Fibroblast of mammary gland (primary cell): ENCODE measurements at regions not wholly inside any gene's neighbourhood (a gene's known extent, or its start where the extent isn't known, plus 50 kb on each side); places are given as distances from the start of the nearest gene placed in this dataset.

Experiments
- DNase-seq: peaks from one replicate; pipeline ENCODE4 v3.0.0-alpha.2; 2010; ENCODE audit warnings: low read depth
- H3K4me3 ChIP-seq: 2 replicates; pipeline ENCODE4 v1.5.1; 2011; ENCODE audit warnings: low read depth, mild to moderate bottlenecking, low read length, moderate library complexity; ENCODE audit not compliant: control insufficient read depth
- TF ChIP-seq, protein P1 (sequence below): conservative IDR thresholded peaks from 2 replicates; pipeline ENCODE4 v1.5.1; 2011; ENCODE audit warnings: low read depth, low read length, inconsistent platforms; ENCODE audit not compliant: control insufficient read depth, insufficient read depth

DNA sequence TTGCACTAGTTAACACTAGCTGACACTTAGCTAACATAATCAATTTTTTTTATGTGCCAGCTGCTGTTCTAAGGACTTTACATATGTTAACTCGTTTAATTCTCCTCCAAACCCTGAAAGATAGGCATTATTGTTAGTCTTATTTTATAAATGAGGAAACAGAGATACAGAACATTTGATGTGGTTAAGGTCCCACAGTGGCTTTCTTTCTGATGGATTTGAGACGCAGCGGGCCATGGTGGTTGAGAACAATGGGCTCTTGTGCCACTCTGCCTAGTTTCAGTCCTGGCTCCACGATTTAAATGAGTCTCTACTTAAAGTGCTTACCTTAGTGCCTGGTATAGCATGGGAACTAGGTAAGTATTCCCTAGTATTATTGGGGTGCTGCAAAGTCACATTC, 201.9 kb upstream of the SPRED2 start:
- TF ChIP-seq, protein P1, sequence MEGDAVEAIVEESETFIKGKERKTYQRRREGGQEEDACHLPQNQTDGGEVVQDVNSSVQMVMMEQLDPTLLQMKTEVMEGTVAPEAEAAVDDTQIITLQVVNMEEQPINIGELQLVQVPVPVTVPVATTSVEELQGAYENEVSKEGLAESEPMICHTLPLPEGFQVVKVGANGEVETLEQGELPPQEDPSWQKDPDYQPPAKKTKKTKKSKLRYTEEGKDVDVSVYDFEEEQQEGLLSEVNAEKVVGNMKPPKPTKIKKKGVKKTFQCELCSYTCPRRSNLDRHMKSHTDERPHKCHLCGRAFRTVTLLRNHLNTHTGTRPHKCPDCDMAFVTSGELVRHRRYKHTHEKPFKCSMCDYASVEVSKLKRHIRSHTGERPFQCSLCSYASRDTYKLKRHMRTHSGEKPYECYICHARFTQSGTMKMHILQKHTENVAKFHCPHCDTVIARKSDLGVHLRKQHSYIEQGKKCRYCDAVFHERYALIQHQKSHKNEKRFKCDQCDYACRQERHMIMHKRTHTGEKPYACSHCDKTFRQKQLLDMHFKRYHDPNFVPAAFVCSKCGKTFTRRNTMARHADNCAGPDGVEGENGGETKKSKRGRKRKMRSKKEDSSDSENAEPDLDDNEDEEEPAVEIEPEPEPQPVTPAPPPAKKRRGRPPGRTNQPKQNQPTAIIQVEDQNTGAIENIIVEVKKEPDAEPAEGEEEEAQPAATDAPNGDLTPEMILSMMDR: no peak
- no peak for DNase-seq
- H3K4me3 ChIP-seq: no peak overlapping the region

DNA sequence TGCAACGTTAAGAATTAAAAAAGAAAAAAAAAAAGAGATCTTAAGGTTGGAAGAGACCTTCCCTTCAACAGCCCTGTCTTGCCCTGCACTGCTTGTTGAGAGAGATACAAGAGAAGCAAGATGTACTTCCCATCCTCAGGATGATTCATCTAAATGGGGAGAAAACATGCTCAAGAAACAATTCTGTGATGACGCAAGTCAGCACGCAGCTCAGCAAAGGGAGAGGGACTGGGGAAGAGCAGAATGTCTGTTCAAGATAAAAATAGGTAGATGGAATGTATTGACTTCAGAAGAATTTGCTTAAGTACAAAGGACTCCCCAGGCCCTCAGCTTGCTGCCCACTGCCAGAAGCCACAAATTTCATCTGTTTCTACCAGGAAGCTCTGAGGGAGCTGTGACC, 198.2 kb upstream of the SPRED2 start:
- DNase-seq: peak; percentile 92
- TF ChIP-seq, protein P1: no peak
- H3K4me3 ChIP-seq: no peak overlapping the region

DNA sequence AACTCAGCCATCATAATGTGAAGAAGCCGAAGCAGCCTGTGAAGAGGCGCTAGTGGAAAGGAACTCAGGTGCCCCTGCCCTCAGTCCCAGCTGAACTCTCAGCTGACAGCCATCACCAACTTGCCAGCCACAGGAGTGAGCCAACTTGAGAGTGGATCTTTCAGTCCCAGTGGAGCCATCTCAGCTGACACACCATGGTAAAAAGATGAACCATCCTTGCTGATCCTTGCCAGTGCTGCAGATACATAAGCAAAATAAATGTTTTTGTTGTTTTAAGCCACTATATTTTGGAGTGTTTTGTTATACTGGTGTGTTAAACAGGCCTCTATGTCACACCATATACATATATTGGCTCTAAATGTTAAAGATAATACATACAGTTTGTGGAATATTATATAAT, 195.8 kb upstream of the SPRED2 start:
- TF ChIP-seq, protein P1: no peak
- DNase-seq: no peak
- no peak overlapping the region for H3K4me3 ChIP-seq

DNA sequence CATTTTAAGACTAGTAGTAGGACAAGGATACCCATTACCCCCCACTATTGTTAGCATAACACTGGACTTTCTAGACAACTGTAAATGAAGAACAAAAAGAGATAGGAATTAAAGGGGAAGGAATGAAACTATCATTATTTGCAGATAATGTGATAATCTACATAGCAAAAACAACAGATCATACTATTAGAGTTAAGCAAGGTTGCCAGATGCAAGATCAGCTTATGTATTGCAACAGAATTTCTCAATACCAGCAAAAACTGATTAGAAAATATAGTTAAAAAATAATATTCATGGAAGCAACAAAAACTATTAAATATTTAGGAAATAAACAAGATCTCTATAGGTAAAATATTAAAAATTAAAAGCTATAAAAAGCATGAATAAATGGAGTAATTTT, 194.4 kb upstream of the SPRED2 start:
- TF ChIP-seq, protein P1: no peak
- peak; percentile 15 for DNase-seq
- no peak overlapping the region for H3K4me3 ChIP-seq

DNA sequence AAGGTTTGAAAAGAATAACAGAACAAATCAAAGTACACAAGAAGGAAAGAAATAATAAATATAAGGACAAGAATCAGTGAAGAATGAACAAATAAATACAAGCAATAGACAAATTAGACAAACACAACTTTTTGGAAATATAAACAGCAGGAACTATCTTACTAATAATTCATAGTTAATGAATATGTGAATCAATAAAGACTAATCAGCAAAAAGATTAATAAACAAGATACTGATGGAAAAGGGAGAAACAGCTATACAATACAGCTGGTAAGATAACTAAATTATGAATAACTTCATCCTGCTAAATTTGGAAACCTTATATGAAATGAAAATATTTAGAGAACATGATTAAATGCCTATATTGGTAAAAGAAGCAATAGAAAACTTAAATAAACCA, 193.6 kb upstream of the SPRED2 start:
- TF ChIP-seq, protein P1: no peak
- no peak for DNase-seq
- H3K4me3 ChIP-seq: no peak overlapping the region

DNA sequence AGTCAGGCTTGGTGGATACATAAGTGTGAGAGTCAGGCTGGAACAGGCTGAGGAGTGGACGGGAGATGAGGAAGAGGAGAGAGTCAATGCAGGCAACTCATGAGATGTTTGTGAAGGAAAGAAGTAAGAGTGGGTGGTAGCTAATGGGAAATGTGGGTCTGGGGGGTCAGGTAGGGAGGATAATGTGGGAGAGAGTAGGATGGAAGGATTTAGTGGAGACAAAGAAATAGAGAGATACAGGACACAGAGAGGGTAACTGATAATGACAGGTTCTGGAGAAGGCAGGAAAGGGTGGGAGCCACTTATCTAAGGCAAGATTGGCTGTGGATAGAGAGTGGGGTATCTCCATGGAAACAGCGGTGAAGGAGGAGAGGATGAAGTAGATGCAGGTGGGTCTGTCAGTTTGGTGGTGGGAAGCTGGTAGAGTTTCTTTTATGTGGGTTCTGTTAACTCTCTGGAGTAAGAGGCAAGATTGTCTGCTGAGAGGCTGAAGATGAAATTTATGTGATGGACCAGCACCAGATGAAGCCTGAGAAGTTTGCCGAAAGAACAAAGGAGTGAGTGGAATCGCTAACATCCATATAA, 190.6 kb upstream of the SPRED2 start:
- DNase-seq: no peak
- TF ChIP-seq, protein P1: no peak
- H3K4me3 ChIP-seq: no peak overlapping the region

DNA sequence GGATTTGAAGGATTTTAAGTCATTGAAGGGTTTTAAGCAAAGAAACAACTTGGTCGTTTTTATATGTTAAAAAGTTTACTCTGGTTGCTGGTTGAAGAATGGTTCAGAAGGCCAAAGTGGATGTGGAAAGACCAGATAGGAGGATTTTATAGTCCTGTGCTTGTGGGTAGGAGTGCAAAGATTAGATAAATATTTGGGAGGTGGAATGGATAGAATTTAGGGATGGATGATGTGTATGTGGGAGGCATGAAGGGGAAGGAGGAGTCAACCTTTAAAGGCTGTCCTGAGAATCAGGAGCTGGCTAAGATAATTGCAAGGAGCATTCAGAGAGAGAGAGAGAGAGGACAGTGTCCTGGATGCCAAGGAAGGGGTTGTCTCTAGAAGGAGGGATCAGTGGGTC, 190.1 kb upstream of the SPRED2 start:
- TF ChIP-seq, protein P1: no peak
- DNase-seq: no peak
- no peak overlapping the region for H3K4me3 ChIP-seq
